ENCODE measurements at regions not wholly inside any gene's neighbourhood (a gene's known extent, or its start where the extent isn't known, plus 50 kb on each side); places are given as distances from the start of the nearest gene placed in this dataset.
"Not testable (repeated sequence)": the region's sequence is repeated elsewhere in the genome, so short reads cannot be mapped to it uniquely, and the experiment has no call there.

- not testable (repeated sequence) for TF ChIP-seq POLR2A, CTCF (IDR thresholded peaks at IDR 0.05)
Observed at GRCh38 chr10:29769277-29769676, 134.5 kb upstream of the SVIL start.

Data from breast epithelium (tissue), 3 donors.